HG03521 (cell line): ENCODE measurements at regions not wholly inside any gene's neighbourhood (a gene's known extent, or its start where the extent isn't known, plus 50 kb on each side); places are given as distances from the start of the nearest gene placed in this dataset.

Experiments
- ATAC-seq: cut with Tn5 transposase; IDR thresholded peaks from one replicate; pipeline ENCODE4 v1.9.1; 2021; ENCODE audit warnings: mild to moderate bottlenecking, moderate library complexity; ENCODE audit not compliant: unreplicated experiment

DNA sequence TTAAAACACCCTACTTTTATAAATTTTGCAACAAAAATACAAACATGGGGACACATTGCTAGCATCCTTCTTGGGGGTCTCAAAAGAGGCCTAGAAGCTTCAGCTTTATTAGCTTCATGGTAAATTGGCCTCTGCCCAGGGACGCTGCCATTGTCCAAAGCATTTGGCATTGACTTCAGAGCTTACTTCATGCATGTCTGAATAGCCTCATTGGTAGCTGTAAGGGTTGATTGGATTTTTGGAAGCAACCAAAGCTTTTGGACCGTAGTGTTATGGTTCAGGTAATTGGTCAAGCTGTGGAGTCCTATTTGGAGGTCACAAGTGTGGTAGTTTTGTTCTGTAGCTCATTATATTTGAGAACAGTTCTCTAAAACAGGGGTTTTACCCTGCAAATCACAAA, 411.7 kb upstream of the SLC24A2 start:
- ATAC-seq, result no peak

DNA sequence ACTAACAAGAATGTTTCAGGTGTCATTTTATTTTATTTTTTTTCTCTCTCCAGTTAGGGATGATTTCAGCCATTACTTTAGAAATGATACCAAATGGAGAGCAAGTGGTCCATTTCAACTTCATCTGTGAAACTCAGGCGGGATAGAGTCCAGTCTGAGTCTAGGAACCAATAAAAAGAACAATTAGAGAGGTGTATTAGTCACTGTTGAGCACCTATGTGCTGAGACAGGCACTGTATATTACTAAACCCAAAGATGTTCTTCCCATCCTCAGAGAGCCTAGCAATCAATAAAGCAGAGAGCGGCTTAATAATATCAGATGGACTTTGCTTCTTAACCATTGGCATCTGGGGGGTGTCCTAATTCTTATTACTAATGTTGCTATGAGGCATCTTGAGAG, 410.3 kb upstream of the SLC24A2 start:
- no peak for ATAC-seq

DNA sequence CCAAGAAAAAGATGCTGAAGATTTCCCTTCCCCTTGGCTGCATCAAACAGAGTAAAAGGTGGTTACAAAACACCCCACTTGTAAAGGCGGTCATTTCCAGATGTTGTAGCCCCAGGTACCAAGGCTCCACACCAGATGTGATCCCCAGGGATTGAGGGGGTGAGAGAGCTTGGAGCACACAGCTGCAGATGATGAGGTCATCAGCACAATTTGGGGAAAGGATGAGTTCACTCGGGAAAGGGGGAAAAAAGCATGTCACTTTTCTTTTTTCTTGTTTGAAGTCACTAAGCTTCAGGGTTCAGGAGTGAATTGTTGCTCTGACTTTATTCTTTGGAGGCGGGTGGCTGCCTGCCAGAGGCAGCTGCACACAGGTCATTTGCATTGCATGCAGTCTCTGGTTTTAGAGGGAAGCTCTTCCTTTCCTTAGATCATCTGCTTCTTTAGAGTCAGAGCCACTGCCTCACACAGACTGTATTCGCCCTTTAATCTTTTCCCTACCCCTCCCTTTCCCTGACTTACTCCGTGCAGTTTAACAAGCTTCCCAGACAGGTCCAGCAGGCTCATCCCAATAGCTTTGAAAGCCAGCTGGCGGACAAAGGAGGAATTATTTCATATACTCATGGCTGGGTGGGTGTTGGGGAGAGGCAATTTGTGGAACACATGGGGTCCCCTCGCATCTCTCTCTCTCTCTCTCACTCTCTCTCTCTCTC, 409.3 kb upstream of the SLC24A2 start:
- no peak for ATAC-seq

DNA sequence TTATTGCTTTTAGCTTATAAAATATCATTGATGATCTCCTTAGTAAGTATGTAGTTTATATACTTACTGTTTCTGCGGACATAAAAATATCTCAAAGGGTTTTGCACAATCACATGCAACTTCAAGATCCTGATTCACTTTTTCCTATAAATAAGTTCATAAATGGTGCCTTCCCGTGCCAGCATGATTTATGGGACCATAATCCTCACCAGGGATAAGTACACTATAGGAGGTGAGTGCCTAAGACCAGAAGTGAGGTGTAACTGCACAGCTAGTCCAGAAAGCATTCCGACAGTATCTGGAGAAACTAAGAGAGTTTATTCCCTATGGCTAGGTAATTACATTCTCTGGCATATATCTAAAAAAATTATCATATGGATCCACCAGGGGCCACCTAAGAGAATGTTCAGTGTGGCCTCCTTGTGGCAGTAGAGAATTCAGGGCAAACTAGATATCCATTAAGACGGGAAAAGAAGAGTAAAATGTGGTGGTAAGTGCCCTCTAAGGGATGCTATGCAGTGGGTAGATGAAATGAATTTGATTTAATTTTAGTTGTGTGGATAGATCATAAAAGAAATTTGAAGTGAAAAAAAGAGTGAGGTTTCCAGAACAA, 402.5 kb upstream of the SLC24A2 start:
- ATAC-seq, result no peak

DNA sequence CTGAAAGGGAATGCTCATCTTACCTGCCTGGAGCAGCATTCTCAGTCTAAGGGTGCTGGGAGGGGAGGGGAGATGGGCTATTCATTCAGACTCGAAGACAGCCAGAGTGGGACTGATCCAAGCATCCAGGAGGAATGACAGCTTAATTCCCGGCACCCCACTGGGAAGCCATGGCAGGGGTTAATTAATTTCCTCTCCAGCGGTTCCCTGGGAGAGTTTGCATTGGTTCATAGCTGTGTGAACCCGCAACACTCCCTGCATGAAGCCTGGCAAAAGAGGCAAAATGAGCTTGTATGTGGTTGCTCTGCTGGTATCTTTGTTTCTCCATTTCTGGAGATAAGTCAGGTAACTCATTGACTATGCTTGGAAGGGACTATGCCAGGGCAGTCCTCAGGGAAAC, 401.0 kb upstream of the SLC24A2 start:
- no peak for ATAC-seq

DNA sequence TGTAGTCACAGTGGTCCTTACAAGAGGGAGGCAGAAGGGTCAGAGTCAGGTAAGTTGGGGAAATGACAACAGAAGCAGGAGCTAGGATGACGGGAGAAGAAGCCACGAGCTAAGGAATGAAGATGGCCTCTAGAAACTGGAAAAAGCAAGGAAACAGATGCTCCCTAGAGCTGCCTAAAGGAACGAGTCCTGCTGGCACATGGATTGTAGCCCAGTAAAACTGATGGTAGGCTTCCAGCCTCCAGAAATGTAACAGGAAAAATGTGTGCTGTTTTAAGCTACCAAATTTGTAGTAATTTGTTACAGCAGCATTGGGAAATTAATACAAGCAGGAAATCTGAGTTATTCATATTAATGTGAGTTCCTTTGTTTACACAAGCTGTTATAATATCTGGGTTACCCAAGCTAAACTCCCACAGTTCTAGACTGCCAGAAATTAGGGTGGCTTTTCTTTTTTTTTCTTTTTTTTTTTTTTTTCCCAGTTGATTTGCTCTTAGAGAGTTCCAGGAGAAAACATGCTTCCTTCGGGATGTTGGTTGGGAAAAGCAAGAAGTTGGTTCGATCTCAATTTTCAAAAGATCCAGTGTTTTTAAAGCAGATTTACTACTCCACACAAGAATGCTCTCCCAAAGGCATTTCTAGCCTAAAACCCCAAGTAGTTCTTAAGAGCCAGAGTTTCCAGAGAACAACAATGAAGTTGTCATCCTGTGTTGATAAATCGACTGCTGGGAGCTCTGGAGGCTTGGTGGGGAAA, 400.0 kb upstream of the SLC24A2 start:
- ATAC-seq, result no peak

DNA sequence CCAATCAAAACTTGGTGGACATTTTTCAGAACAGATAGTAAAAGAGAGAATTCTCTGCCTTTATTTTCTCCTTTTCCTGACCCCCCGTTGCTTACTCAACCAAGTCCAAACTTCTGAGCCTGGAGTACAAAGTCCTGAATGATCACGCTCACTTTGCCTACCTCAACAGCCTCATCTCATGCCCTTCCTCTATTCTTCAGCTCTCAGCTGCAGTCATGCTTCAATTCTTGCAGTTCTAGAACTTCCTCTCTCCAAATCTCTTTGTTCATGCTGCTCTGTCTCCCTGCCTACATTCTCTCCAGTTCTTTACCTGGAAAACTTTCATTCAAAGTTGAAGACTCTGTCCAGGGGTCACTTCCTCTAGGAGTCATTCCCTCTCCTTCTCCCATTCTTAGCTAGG, 398.5 kb upstream of the SLC24A2 start:
- ATAC-seq, result no peak

DNA sequence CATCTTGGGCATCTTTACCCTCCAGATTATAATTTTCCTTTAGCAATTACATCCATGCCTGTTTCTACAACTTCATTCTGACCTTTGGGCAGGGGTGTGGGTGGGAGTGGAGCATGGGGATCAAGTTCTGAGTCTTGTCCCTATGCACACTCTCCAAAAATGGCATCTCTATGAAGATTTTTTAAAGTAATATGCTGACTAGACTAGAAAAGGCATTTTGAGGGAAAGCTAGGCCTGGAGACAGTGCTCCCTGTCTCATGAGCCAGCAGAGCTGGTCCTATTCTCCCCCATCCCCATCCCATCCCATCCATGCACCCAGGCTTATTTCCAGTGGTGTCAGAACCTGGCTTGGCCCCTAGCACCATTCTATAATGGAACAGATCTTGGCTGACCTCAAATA, 398.0 kb upstream of the SLC24A2 start:
- no peak for ATAC-seq

DNA sequence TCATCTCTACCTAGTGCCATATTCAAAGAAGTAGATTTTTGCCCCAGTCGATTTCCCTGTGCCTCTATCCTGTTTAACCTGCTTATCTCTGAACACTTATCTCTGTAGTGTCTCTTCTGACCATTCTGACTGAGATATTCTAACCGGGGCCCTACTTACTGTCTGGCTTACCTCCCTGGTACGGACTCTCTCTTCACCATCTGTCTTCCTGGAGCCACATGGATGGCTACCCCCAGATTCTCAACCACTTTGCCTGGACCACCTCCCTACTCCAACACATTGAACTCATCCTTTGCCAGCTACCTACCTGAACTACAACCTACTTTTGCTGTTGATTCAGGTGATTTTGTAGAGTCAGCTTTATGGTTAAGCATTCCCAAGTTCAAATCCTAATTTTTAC, 397.4 kb upstream of the SLC24A2 start:
- ATAC-seq, result no peak

DNA sequence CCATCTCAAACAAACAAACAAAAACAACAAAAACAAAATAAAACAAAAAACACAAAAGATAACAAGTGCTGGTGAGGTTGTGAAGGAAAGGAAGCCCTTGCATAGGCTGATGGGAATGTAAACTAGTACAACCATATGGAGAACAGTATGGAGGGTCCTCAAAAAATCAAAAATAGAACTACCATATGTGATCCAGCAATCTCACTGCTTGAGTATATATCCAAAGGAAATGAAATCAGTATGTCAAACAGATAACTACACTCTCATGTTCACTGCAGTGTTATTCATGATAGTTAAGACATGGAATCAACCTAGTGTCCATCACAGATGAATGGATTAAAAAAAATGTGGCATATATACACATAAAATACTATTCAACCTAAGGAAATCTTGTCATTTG, 395.7 kb upstream of the SLC24A2 start:
- ATAC-seq, result no peak

DNA sequence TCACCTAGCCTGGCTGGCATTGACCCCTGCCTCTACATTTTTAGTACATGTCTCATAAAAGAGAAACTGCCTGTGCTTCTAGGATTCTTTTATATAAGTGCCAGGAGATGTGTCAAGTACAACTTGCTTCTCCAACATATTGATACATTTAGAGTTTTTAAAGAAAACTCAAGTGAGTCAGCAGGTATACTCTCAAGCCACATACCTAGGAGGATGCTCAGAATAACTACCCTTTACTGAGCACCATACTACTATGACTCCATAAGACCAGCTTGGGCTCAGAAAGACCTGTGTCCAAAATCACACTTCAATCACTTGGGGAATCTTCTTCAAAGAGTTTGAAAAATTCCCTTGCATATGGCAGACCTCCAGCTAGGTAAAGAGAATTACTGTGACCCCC, 389.8 kb upstream of the SLC24A2 start:
- ATAC-seq, result no peak

DNA sequence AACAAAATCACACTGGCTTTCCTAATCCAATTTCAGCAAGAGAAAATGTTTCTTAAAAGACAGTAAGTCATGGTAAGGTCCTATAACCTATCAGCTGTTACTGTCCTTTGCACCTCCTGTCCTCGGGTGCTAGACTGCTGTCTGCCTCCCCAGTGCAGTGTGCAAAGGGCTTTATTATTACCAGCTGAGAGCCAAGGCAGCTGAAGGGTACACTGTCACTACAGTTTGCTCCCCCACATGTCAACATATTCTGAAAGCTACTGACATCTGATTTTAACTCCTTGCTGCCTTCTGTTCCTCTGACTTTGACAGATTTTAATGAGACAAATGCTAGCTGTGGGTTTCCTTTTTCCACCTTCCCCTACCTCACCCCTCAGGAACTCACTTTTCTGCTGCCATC, 389.4 kb upstream of the SLC24A2 start:
- ATAC-seq, result no peak

DNA sequence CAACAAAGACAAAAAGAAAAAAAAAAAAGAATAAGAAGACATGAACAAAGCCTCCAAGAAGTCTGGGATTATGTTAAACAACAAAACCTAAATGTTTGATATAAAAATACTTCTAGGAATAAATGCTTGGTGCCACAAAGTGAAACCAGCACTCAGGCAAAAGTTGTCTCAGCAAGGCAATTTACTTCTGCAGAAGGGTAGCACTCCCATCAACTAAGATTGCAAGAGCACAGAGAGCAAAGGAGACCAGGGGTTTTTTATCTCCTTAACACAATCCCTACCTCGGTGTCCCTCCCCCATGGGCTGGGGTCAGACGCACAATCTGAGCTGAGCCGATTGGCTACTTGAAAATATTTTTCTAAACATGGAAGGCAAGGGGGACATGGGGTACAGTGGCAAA, 381.3 kb upstream of the SLC24A2 start:
- no peak for ATAC-seq

DNA sequence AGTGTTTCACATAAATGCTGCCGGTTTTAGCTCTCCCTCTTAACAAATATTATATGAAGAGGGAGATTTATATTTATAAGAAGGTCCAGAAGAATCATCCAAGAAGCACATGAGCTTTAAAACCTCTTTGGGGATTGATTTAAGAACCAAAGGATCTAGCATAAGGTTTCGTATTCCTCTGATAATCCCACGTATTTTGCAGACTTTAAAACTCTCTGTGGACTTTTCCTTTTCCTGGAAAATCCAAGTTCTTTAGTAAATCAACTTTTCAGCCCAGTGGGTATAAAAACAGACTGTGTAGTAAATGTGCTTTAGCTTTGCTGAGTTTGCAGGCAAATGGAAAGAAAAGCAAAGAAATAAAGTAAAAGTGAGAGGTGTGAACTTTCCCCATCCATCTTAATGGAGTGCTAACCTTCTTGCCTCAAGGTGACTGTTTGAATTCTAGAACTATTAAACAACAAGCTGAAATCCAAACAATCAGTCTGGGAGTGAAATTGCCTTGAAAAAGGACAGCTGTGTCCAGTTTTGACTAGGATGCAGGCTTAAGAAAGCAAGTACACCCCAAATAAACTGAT, 363.4 kb upstream of the SLC24A2 start:
- ATAC-seq, result no peak

DNA sequence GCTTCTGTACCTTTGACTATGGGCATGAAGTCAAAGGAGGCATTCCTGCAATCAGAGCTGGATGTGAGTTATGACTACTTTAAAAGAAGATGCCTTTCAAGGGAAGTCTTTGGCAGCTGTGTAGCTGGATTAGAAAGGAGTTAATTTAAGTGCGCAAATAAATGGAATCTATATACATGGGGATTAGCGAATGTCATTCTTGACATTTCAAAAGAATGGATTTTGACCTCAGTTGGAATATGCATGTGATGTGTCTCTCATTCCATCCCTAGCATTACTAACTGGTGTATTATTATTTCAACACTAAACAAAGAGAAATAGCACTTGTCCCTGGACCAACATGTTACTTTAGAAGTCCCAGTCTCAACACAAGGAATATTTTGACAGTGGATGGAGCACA, 359.6 kb upstream of the SLC24A2 start:
- ATAC-seq, result no peak

DNA sequence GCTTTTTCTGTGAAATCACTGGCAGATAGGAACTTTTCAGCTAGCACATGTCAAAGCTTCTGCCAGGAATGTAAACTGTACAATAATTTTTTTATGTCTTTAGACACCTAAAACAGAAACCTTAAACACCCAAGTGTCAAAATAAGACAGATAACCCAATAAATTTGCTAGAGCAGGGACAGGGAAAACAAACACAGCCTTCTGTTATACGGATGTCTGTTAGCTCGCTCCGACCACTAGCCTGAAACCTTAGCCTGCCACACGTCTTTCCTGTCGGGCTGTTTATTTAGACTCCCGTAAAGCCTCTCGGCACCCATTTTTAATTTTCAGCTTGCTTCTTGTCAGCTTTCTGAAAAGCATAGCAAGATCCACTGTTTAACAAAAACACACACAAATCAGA, 355.4 kb upstream of the SLC24A2 start:
- ATAC-seq, result no peak

DNA sequence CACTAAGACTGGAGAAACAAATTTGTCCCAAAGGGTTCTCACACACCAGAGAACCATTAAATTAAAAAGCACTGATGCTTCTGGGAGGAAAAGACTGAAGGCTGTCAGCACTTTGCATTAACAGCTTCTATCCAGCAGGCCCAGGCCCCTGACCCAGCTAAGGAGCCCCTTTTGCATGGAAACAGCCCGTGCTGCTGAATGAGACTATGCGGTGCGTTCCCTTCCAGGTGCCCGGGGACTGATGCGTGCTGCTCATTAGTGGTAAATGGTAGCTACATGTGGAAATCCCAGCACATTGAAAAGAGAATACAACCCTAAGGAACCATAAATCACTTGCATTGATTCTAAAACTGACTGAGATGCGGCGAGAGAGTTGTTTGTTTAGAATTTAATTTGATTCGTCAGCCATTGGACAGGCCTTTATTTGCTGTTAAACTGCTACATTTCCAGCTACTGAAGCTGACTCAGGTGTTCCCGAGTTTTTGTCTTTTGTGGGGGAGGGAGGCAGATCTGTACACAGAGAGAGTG, 351.0 kb upstream of the SLC24A2 start:
- ATAC-seq, result no peak

DNA sequence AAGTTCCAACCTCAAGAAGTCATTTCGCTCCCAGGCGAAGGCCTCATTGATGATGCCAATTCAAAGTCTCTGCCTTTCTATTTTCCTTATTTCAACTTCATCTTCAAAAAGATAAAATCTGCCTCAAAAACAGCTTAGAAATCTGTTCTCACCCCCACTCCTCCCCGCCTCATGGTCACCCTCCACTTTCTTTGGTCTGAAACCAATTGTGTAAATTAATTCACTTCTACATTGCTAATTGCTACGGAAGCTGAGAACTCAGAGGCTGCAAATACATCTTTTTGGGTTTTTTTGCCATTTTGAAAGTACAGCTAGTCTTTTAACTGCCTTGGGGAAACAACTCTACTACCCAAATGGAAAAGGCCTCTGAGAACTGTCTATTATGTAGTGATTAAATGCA, 350.0 kb upstream of the SLC24A2 start:
- ATAC-seq, result no peak

DNA sequence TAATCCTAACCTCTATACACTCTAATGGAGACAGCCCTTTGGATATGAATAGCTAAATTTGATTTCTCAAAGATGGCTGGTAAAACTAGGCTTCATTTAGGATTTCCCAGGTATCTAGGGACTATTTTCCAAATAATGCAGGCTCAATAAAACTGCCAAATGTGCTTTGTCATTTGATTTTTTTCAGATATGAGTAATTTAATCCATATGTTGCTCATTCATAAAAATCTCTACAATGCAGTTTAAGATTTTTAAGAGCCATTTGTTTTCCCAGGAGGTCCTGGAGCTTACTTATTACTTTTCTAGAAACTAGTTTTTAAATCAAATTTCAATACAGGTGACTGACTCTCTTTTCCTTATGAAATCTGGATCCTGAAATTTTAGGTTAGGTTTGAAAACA, 349.3 kb upstream of the SLC24A2 start:
- no peak for ATAC-seq

DNA sequence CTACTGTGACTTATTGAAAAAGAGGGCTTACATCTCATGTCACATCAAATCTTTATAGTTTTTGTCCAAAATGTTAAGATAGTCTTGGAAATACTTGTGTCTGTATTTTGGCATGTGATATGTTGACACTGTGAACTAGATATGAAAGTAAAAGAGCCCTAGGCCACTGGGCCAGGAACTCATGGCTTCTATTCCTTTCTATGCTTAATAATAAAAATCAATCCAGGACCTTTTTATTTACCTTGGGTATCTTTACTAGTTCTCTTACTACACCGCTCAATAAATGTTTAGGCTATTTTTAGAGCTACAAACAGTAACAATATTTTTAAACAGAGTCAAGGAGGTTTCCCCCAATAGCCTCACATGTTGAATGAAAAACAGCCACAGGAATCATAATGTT, 348.6 kb upstream of the SLC24A2 start:
- ATAC-seq, result no peak

DNA sequence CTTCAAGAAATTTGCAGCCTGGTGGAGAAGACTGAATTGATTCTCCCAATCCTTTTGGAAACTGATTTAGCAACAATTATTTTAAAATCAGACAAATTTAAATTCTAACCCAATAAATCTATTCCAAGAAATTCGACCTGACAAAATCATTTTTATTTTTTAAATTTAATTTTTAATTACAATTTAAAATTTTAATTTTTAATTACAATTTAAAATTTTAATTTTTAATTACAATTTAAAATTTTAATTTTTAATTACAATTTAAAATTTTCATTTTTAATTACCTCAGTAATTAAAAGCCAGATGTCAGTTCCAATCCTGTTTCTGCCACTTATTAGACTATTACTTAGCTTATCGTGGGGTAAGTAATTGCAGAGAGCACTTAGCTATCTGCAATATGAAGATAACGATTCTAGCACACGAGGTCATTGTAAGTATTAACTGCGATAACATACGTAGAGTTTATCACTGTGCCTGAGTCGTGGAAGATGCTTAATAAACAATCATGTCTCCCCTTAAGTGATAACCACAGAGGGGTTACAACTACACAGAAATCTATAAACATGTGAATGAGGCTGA, 346.4 kb upstream of the SLC24A2 start:
- ATAC-seq, result no peak
